GM12878 (cell line): ENCODE measurements at regions not wholly inside any gene's neighbourhood (a gene's known extent, or its start where the extent isn't known, plus 50 kb on each side); places are given as distances from the start of the nearest gene placed in this dataset.

Source experiments
- ATAC-seq: fragments of 200-7000 bp; cut with Tn5 transposase; 3 replicates; pipeline ENCODE4 v1.9.1; 2020; ENCODE audit warnings: mild to moderate bottlenecking, moderate library complexity
- BruUV-seq: library from RNA; stranded (reverse); fragments of 400-500 nt; replicated peaks from 2 replicates; lab custom pipeline; 2021; lab: Mats Ljungman, UMichigan
- CTCF ChIA-PET: fragments of 300-600 bp; sonication (Branson Sonifier 250); formaldehyde crosslinking; extraction: SDS; loops from one replicate; lab custom pipeline; 2021; ENCODE audit warnings: inconsistent platforms; lab: Yijun Ruan, JAX
- POLR2A ChIA-PET: fragments of 350-600 bp; formaldehyde crosslinking; extraction: SDS; loops from one replicate; lab custom pipeline; 2021; ENCODE audit warnings: inconsistent platforms; lab: Charles Lee
- RAD21 ChIA-PET: fragments of 300-600 bp; sonication (Branson Sonifier 250); formaldehyde crosslinking; loops from one replicate; lab custom pipeline; 2023; ENCODE audit warnings: antibody characterized with exemption; ENCODE audit not compliant: unreplicated experiment; lab: Charles Lee
- SMC1A ChIA-PET: fragments of 300-600 bp; sonication (Branson Sonifier 250); formaldehyde crosslinking; loops from one replicate; lab custom pipeline; 2023; ENCODE audit not compliant: unreplicated experiment, uncharacterized antibody; lab: Charles Lee
- DNase-seq: peaks from one replicate; pipeline ENCODE4 v3.0.0-alpha.2; 2011; ENCODE audit warnings: low read depth, low spot score
- FAIRE-seq: peaks from 3 replicates; lab custom pipeline; 2011; peaks lifted over from hg19 to GRCh38; lab: Jason Lieb, UNC
- H2AFZ ChIP-seq: 2 replicates; pipeline ENCODE4 v1.6.0; 2011; ENCODE audit warnings: low read depth, low read length, control low read depth; ENCODE audit not compliant: control insufficient read depth
- H3K27ac ChIP-seq: 2 replicates; pipeline ENCODE4 v1.5.1; 2011; ENCODE audit warnings: control low read depth; ENCODE audit not compliant: control insufficient read depth, insufficient read depth
- H3K27me3 ChIP-seq, 2 experiments: replicated peaks in 1 of 2; 2 replicates each; pipeline versions ENCODE4 v1.6.0 to v1.6.1; 2011; ENCODE audit warnings: low read length in 1 of 2; ENCODE audit not compliant: control insufficient read depth in 2 of 2, insufficient read depth in 2 of 2
- H3K36me3 ChIP-seq, 2 experiments: 2 replicates each; pipeline ENCODE4 v1.5.1; 2011; ENCODE audit warnings: low read length in 1 of 2; ENCODE audit not compliant: control insufficient read depth in 2 of 2, insufficient read depth in 2 of 2
- H3K4me1 ChIP-seq: 2 replicates; pipeline ENCODE4 v1.6.1; 2011; ENCODE audit warnings: mild to moderate bottlenecking, low read length, moderate library complexity, mixed read lengths; ENCODE audit not compliant: control insufficient read depth, insufficient read depth
- H3K4me2 ChIP-seq: 2 replicates; pipeline ENCODE4 v1.6.0; 2011; ENCODE audit warnings: control low read depth; ENCODE audit not compliant: control insufficient read depth, insufficient read depth
- H3K4me3 ChIP-seq: fragments of 200-600 bp; sonication (generic); 2 replicates; pipeline ENCODE4 v1.5.1; 2016
- H3K79me2 ChIP-seq: 2 replicates; pipeline ENCODE4 v1.6.0; 2011; ENCODE audit warnings: low read length; ENCODE audit not compliant: control insufficient read depth, insufficient read depth
- H3K9ac ChIP-seq: 2 replicates; pipeline ENCODE4 v1.8.0; 2011; ENCODE audit warnings: low read length, control low read depth, mixed read lengths; ENCODE audit not compliant: control insufficient read depth, insufficient read depth
- H3K9me3 ChIP-seq: replicated peaks from 3 replicates; pipeline ENCODE4 v1.5.1; 2011; ENCODE audit warnings: mild to moderate bottlenecking, low read length; ENCODE audit not compliant: control insufficient read depth, insufficient read depth
- H4K20me1 ChIP-seq: 2 replicates; pipeline ENCODE4 v1.6.0; 2011; ENCODE audit not compliant: control insufficient read depth, insufficient read depth
- BCLAF1 ChIP-seq: fragments of 450-650 bp; IDR thresholded peaks from 2 replicates; pipeline ENCODE4 v1.6.1; 2017; ENCODE audit warnings: antibody characterized with exemption, mild to moderate bottlenecking, moderate library complexity
- CTCF ChIP-seq, 3 experiments: IDR thresholded peaks in 2 of 3; conservative IDR thresholded peaks in 1 of 3; 2 replicates each; pipeline ENCODE4 v1.5.1; 2011; ENCODE audit warnings: low read depth in 3 of 3, low read length in 3 of 3, mild to moderate bottlenecking in 3 of 3, control low read depth in 2 of 3, moderate library complexity in 2 of 3, inconsistent platforms in 1 of 3, mixed read lengths in 1 of 3; ENCODE audit not compliant: control insufficient read depth in 2 of 3, insufficient read depth in 1 of 3; ENCODE audit errors: extremely low read depth in 1 of 3
- TBL1XR1 ChIP-seq: IDR thresholded peaks from 2 replicates; pipeline ENCODE4 v1.6.1; 2012; ENCODE audit warnings: low read depth, low read length, improper control_type of control experiment
- WGBS: methylation state at CpG from one replicate; pipeline ENCODE4 v1.1.6; 2016; ENCODE audit warnings: low lambda C conversion rate; ENCODE audit not compliant: insufficient replicate concordance, insufficient coverage; ENCODE audit errors: missing lambda C conversion rate; 5-methylcytosine and 5-hydroxymethylcytosine counted together
- in situ Hi-C: fragments of 300-500 bp; cut with MboI; formaldehyde crosslinking; loops from 9 replicates; pipeline ENCODE4 v1.14.3; 2018; ENCODE audit warnings: mixed read lengths
- intact Hi-C: fragments of 100-400 bp; cut with micrococcal nuclease; formaldehyde crosslinking; loops from one replicate; pipeline ENCODE4 v1.14.2; 2022; ENCODE audit not compliant: unreplicated experiment

GRCh38 chr3:10692039-10692622 is 123.9 kb upstream of the SLC6A11 start (continued):
- no peak for TF ChIP-seq TBL1XR1
- TF ChIP-seq, all 136 proteins: peak for 0

- no peak overlapping the region for H3K4me2 ChIP-seq
- in situ Hi-C loops (no loop called here), intact Hi-C loops (no loop called here)
- TF ChIP-seq CTCF (IDR thresholded peaks at IDR 0.05 in 2 of 3, conservative IDR thresholded peaks at IDR 0.05 in 1 of 3; ENCODE audit: control insufficient read depth in 2 of 3, extremely low read depth in 1 of 3, insufficient read depth in 1 of 3, low read depth in 3 of 3, low read length in 3 of 3) (0 out of 6 replicates have a peak, but pooled peaks of 1 of the 3 experiments have one; percentile 2), BCLAF1 (no peak)
- WGBS, result 29% methylated on average over 4 of the region's 4 CpGs
- CTCF ChIA-PET, result no interaction called here
- H3K9me3 ChIP-seq, result no peaks in the 10 kb centered on the region
- H3K27ac ChIP-seq, result no peak overlapping the region
- no peak overlapping the region for H3K4me3 ChIP-seq
- SMC1A ChIA-PET, result no interaction called here
- H2AFZ ChIP-seq, result no peak overlapping the region
- no TSS peak for BruUV-seq
- POLR2A ChIA-PET, result no interaction called here
- ATAC-seq (no peak), DNase-seq (no peak), FAIRE-seq (no peak)
- H3K27me3 ChIP-seq, result no peaks in the 10 kb centered on the region; a peak in 2 of 4 replicates
- H3K4me1 ChIP-seq, result no peaks in the 10 kb centered on the region
- H4K20me1 ChIP-seq, result no peaks in the 10 kb centered on the region
- no peak overlapping the region for H3K9ac ChIP-seq
- RAD21 ChIA-PET, result no interaction called here
- no peaks in the 10 kb centered on the region for H3K36me3 ChIP-seq
- H3K79me2 ChIP-seq, result no peaks in the 10 kb centered on the region
Observed at GRCh38 chr3:10693457-10693856, 122.6 kb upstream of the SLC6A11 start.
